SK-N-SH (cell line): ENCODE measurements at regions not wholly inside any gene's neighbourhood (a gene's known extent, or its start where the extent isn't known, plus 50 kb on each side); places are given as distances from the start of the nearest gene placed in this dataset.

Experiments
- CTCF ChIA-PET: fragments of 300-600, 350-600 bp; formaldehyde crosslinking; extraction: SDS; loops from one replicate; lab custom pipeline; 2021; lab: Yijun Ruan, JAX
- POLR2A ChIA-PET: fragments of 350-600 bp; sonication (Branson Sonifier 250); formaldehyde crosslinking; extraction: SDS; loops from one replicate; lab custom pipeline; 2020; ENCODE audit warnings: antibody characterized with exemption, inconsistent platforms; lab: Yijun Ruan, JAX
- DNase-seq: peaks from one replicate; pipeline ENCODE4 v3.0.0; 2012
- H2AFZ ChIP-seq: fragments of 200-600 bp; sonication (generic); 2 replicates; pipeline ENCODE4 v1.8.1; 2016; ENCODE audit warnings: antibody characterized with exemption, mild to moderate bottlenecking, low read depth
- H3F3A ChIP-seq: fragments of 200-600 bp; sonication (generic); replicated peaks from 2 replicates; pipeline ENCODE3; 2016; ENCODE audit warnings: antibody characterized with exemption, mild to moderate bottlenecking; ENCODE audit not compliant: insufficient read depth
- H3K27ac ChIP-seq, 2 experiments: fragments of 200-500 bp in 1 of 2; fragments of 200-600 bp in 1 of 2; sonication (Bioruptor generic) in 1 of 2; sonication (generic), shearing (Covaris generic) in 1 of 2; 2 replicates each; pipeline versions ENCODE4 v1.5.1 to v1.6.1; 2014 to 2016; ENCODE audit warnings: low read depth in 2 of 2, inconsistent platforms in 1 of 2, low read length in 1 of 2, mild to moderate bottlenecking in 1 of 2, mixed read lengths in 1 of 2
- H3K27me3 ChIP-seq: fragments of 200-600 bp; sonication (generic), shearing (Covaris generic); 2 replicates; pipeline ENCODE4 v1.6.1; 2016; ENCODE audit warnings: mixed run types; ENCODE audit not compliant: insufficient read depth
- H3K36me3 ChIP-seq, 2 experiments: fragments of 200-500 bp in 1 of 2; fragments of 200-600 bp in 1 of 2; sonication (Bioruptor generic) in 1 of 2; sonication (generic) in 1 of 2; replicated peaks in 1 of 2; 2 replicates each; pipeline versions ENCODE3 to v1.5.1; 2014 to 2016; ENCODE audit warnings: low read length in 1 of 2, mild to moderate bottlenecking in 1 of 2; ENCODE audit not compliant: insufficient read depth in 2 of 2, control insufficient read depth in 1 of 2
- H3K4me1 ChIP-seq, 2 experiments: fragments of 200-500 bp in 1 of 2; fragments of 200-600 bp in 1 of 2; sonication (Bioruptor generic) in 1 of 2; sonication (generic), shearing (Covaris generic) in 1 of 2; 2 replicates each; pipeline versions ENCODE4 v1.5.1 to v1.6.1; 2014 to 2016; ENCODE audit warnings: low read depth in 1 of 2, low read length in 1 of 2, mixed run types in 1 of 2; ENCODE audit not compliant: insufficient read depth in 2 of 2, control insufficient read depth in 1 of 2
- H3K4me2 ChIP-seq: fragments of 200-600 bp; sonication (generic), shearing (Covaris generic); 2 replicates; pipeline ENCODE4 v1.6.1; 2017; ENCODE audit warnings: mixed run types
- H3K4me3 ChIP-seq, 2 experiments: fragments of 200-500 bp in 1 of 2; fragments of 200-600 bp in 1 of 2; sonication (Bioruptor generic) in 1 of 2; sonication (generic), shearing (Covaris generic) in 1 of 2; 2 replicates each; pipeline versions ENCODE4 v1.5.1 to v1.8.1; 2014 to 2016; ENCODE audit warnings: low read depth in 2 of 2, inconsistent platforms in 1 of 2, low read length in 1 of 2, mild to moderate bottlenecking in 1 of 2, mixed read lengths in 1 of 2, moderate library complexity in 1 of 2
- H3K79me2 ChIP-seq: fragments of 200-600 bp; sonication (generic); 2 replicates; pipeline ENCODE4 v1.8.1; 2017; ENCODE audit warnings: mild to moderate bottlenecking; ENCODE audit not compliant: insufficient read depth
- H3K9ac ChIP-seq: fragments of 200-600 bp; sonication (generic); 2 replicates; pipeline ENCODE4 v1.6.1; 2017; ENCODE audit warnings: mixed run types
- H3K9me2 ChIP-seq: fragments of 200-600 bp; sonication (generic); 2 replicates; pipeline ENCODE4 v1.6.1; 2017; ENCODE audit warnings: mixed run types
- H3K9me3 ChIP-seq: fragments of 200-600 bp; sonication (generic); 2 replicates; pipeline ENCODE4 v1.6.1; 2017; ENCODE audit warnings: mixed run types, mild to moderate bottlenecking, moderate library complexity
- H4K20me1 ChIP-seq: fragments of 200-600 bp; sonication (generic); 2 replicates; pipeline ENCODE4 v1.6.1; 2017; ENCODE audit warnings: mild to moderate bottlenecking, mixed run types; ENCODE audit not compliant: insufficient read depth
- EZH2phosphoT487 ChIP-seq: fragments of 200-600 bp; sonication (generic); IDR thresholded peaks from 2 replicates; pipeline ENCODE4 v1.6.1; 2017; ENCODE audit warnings: low read depth, mixed run types, mild to moderate bottlenecking, antibody characterized with exemption, moderate library complexity, borderline replicate concordance
- GABPA ChIP-seq: IDR thresholded peaks from 2 replicates; pipeline ENCODE4 v1.4.0; 2012; ENCODE audit warnings: low read depth, mild to moderate bottlenecking
- NRF1 ChIP-seq: IDR thresholded peaks from 2 replicates; pipeline ENCODE4 v1.6.1; 2012; ENCODE audit warnings: low read depth, mild to moderate bottlenecking, low read length
- PBX3 ChIP-seq: IDR thresholded peaks from 2 replicates; pipeline ENCODE4; 2012
- REST ChIP-seq: IDR thresholded peaks from 2 replicates; pipeline ENCODE4 v1.6.1; 2012; ENCODE audit warnings: mild to moderate bottlenecking, low read depth, low read length, moderate library complexity
- USF1 ChIP-seq: IDR thresholded peaks from 2 replicates; pipeline ENCODE4 v1.4.0; 2012; ENCODE audit warnings: low read depth, borderline replicate concordance
- WGBS: methylation state at CpG from one replicate; pipeline ENCODE4 v1.1.6; 2017; ENCODE audit warnings: low lambda C conversion rate; 5-methylcytosine and 5-hydroxymethylcytosine counted together
- TF ChIP-seq, protein P1 (sequence below): IDR thresholded peaks from 2 replicates; pipeline ENCODE4 v1.4.0; 2012; ENCODE audit warnings: low read depth, borderline replicate concordance

GRCh38 chr3:34938784-34939183 lies 700.5 kb upstream of the ARPP21 start:
- WGBS = 21% methylated on average over 1 of the region's 1 CpG
- POLR2A ChIA-PET = no interaction called here
- no peak overlapping the region for H3K4me3 ChIP-seq

More at GRCh38 chr3:34938784-34939183, 700.5 kb upstream of the ARPP21 start:
- Histone ChIP-seq H3K4me2 (no peak overlapping the region), H3K4me1 (no peaks in the 10 kb centered on the region; a peak in 1 of 4 replicates), H3K36me3 (no peaks in the 10 kb centered on the region), H3K79me2 (no peaks in the 10 kb centered on the region), H2AFZ (no peak overlapping the region)
- CTCF ChIA-PET = no interaction called here
- TF ChIP-seq, protein P1, sequence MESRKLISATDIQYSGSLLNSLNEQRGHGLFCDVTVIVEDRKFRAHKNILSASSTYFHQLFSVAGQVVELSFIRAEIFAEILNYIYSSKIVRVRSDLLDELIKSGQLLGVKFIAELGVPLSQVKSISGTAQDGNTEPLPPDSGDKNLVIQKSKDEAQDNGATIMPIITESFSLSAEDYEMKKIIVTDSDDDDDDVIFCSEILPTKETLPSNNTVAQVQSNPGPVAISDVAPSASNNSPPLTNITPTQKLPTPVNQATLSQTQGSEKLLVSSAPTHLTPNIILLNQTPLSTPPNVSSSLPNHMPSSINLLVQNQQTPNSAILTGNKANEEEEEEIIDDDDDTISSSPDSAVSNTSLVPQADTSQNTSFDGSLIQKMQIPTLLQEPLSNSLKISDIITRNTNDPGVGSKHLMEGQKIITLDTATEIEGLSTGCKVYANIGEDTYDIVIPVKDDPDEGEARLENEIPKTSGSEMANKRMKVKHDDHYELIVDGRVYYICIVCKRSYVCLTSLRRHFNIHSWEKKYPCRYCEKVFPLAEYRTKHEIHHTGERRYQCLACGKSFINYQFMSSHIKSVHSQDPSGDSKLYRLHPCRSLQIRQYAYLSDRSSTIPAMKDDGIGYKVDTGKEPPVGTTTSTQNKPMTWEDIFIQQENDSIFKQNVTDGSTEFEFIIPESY = no peak
- TF ChIP-seq REST (no peak), NRF1 (no peak), GABPA (no peak), USF1 (no peak), PBX3 (no peak), EZH2phosphoT487 (no peak)
- TF ChIP-seq, all 33 proteins: peak for 0
- Histone ChIP-seq H4K20me1 (no peaks in the 10 kb centered on the region), H3K9me2 (no peaks in the 10 kb centered on the region), H3F3A (no peaks in the 10 kb centered on the region), H3K9me3 (no peaks in the 10 kb centered on the region; the same call in 1 of the 2 replicates), H3K9ac (no peak overlapping the region), H3K27me3 (no peaks in the 10 kb centered on the region), H3K27ac (no peak overlapping the region)
- no peak for DNase-seq
